ENCODE measurements at regions not wholly inside any gene's neighbourhood (a gene's known extent, or its start where the extent isn't known, plus 50 kb on each side); places are given as distances from the start of the nearest gene placed in this dataset.

GRCh38 chr1:58979086-58979485 lies 195.2 kb upstream of the JUN start:
- TF ChIP-seq CTCF (IDR thresholded peaks at IDR 0.05; ENCODE audit: insufficient read depth, low read length) (no peak), POLR2AphosphoS5 (IDR thresholded peaks at IDR 0.05; ENCODE audit: low read depth) (peak; percentile 73)

Measured in HL-60 (cell line).